H9 (cell line): ENCODE measurements at regions not wholly inside any gene's neighbourhood (a gene's known extent, or its start where the extent isn't known, plus 50 kb on each side); places are given as distances from the start of the nearest gene placed in this dataset.
"Not testable (repeated sequence)": the region's sequence is repeated elsewhere in the genome, so short reads cannot be mapped to it uniquely, and the experiment has no call there.

Experiments
- DNase-seq: peaks from one replicate; pipeline ENCODE4 v3.0.0-alpha.2; 2017
- H2AFZ ChIP-seq: one replicate; pipeline ENCODE4 v1.6.1; 2013; ENCODE audit warnings: mild to moderate bottlenecking, low read length, control low read depth, moderate library complexity
- H2AK5ac ChIP-seq: 2 replicates; pipeline ENCODE4 v1.6.1; 2013; ENCODE audit warnings: low read length, control low read depth, mixed read lengths; ENCODE audit not compliant: insufficient read length
- H2BK120ac ChIP-seq: one replicate; pipeline ENCODE4 v1.6.1; 2013; ENCODE audit warnings: low read depth, mild to moderate bottlenecking, low read length, control low read depth, inconsistent platforms; ENCODE audit not compliant: poor library complexity, severe bottlenecking
- H2BK12ac ChIP-seq: 2 replicates; pipeline ENCODE4 v1.6.1; 2013; ENCODE audit warnings: low read length, control low read depth, mixed read lengths, low read depth; ENCODE audit not compliant: insufficient read length
- H2BK15ac ChIP-seq: 2 replicates; pipeline ENCODE4 v1.6.1; 2013; ENCODE audit warnings: low read depth, low read length, control low read depth
- H2BK20ac ChIP-seq: one replicate; pipeline ENCODE4 v1.6.1; 2013; ENCODE audit warnings: low read depth, mild to moderate bottlenecking, low read length, control low read depth, inconsistent platforms; ENCODE audit not compliant: poor library complexity, severe bottlenecking
- H2BK5ac ChIP-seq: 2 replicates; pipeline ENCODE4 v1.6.1; 2013; ENCODE audit warnings: low read length, control low read depth, mixed read lengths; ENCODE audit not compliant: insufficient read length
- H3K14ac ChIP-seq: 2 replicates; pipeline ENCODE4 v1.6.1; 2013; ENCODE audit warnings: low read length, control low read depth; ENCODE audit not compliant: insufficient read depth
- H3K18ac ChIP-seq: 2 replicates; pipeline ENCODE4 v1.6.1; 2013; ENCODE audit warnings: low read depth, mild to moderate bottlenecking, mixed read lengths, low read length, control low read depth; ENCODE audit not compliant: insufficient read length
- H3K23ac ChIP-seq: 2 replicates; pipeline ENCODE4 v1.6.1; 2013; ENCODE audit warnings: low read length, control low read depth, mixed read lengths, low read depth; ENCODE audit not compliant: insufficient read length
- H3K23me2 ChIP-seq: 2 replicates; pipeline ENCODE4 v1.6.1; 2013; ENCODE audit warnings: low read depth, mild to moderate bottlenecking, mixed read lengths, low read length, control low read depth; ENCODE audit not compliant: insufficient read length, poor library complexity, severe bottlenecking
- H3K27ac ChIP-seq: 2 replicates; pipeline ENCODE4 v1.5.1; 2013; ENCODE audit warnings: low read length, control low read depth, mixed read lengths, low read depth; ENCODE audit not compliant: insufficient read length
- H3K27me3 ChIP-seq: 2 replicates; pipeline ENCODE4 v1.6.1; 2013; ENCODE audit warnings: low read length, control low read depth, inconsistent platforms; ENCODE audit not compliant: insufficient read depth
- H3K4ac ChIP-seq: 2 replicates; pipeline ENCODE4 v1.6.1; 2013; ENCODE audit warnings: low read depth, mild to moderate bottlenecking, control low read depth, inconsistent platforms, low read length, moderate library complexity
- H3K4me1 ChIP-seq: 2 replicates; pipeline ENCODE4 v1.6.1; 2013; ENCODE audit warnings: low read length, control low read depth, inconsistent platforms; ENCODE audit not compliant: insufficient read depth
- H3K4me2 ChIP-seq: 2 replicates; pipeline ENCODE4 v1.6.1; 2013; ENCODE audit warnings: low read length, control low read depth, mixed read lengths; ENCODE audit not compliant: insufficient read length, insufficient read depth
- H3K56ac ChIP-seq: 2 replicates; pipeline ENCODE4 v1.6.1; 2013; ENCODE audit warnings: low read depth, mild to moderate bottlenecking, mixed read lengths, low read length, control low read depth; ENCODE audit not compliant: insufficient read length
- H3K79me1 ChIP-seq: 2 replicates; pipeline ENCODE4 v1.6.1; 2013; ENCODE audit warnings: low read depth, mild to moderate bottlenecking, moderate library complexity, low read length, control low read depth, inconsistent platforms; ENCODE audit not compliant: insufficient read depth, poor library complexity, severe bottlenecking
- H3K79me2 ChIP-seq: 2 replicates; pipeline ENCODE4 v1.6.1; 2013; ENCODE audit warnings: low read length, control low read depth, inconsistent platforms; ENCODE audit not compliant: insufficient read depth
- H3K9ac ChIP-seq: 2 replicates; pipeline ENCODE4 v1.6.1; 2013; ENCODE audit warnings: low read length, control low read depth, mixed read lengths; ENCODE audit not compliant: insufficient read length; ENCODE audit errors: extremely low read depth
- H3K9me3 ChIP-seq: one replicate; pipeline ENCODE4 v1.6.1; 2013; ENCODE audit warnings: low read depth, low read length, inconsistent platforms; ENCODE audit not compliant: control insufficient read depth
- H3T11ph ChIP-seq: one replicate; pipeline ENCODE4 v1.6.1; 2013; ENCODE audit warnings: mild to moderate bottlenecking, low read length, control low read depth, inconsistent platforms
- H4K20me1 ChIP-seq: one replicate; pipeline ENCODE4 v1.6.1; 2013; ENCODE audit not compliant: control insufficient read depth, insufficient read length, insufficient read depth
- H4K5ac ChIP-seq: 2 replicates; pipeline ENCODE4 v1.6.1; 2013; ENCODE audit warnings: low read depth, mild to moderate bottlenecking, mixed read lengths, low read length, control low read depth; ENCODE audit not compliant: insufficient read length
- H4K8ac ChIP-seq: replicated peaks from 2 replicates; pipeline ENCODE4 v1.6.1; 2013; ENCODE audit warnings: low read length, control low read depth, mixed read lengths, low read depth; ENCODE audit not compliant: insufficient read length
- H4K91ac ChIP-seq: 2 replicates; pipeline ENCODE4 v1.6.1; 2013; ENCODE audit warnings: low read depth, mild to moderate bottlenecking, moderate library complexity, mixed read lengths, low read length, control low read depth; ENCODE audit not compliant: insufficient read length
- H3K27ac Mint-ChIP-seq, 3 experiments: 2 replicates in 2 of 3; 3 replicates in 1 of 3; pipeline ENCODE4 v1.8.0; 2020 to 2021; ENCODE audit warnings: mixed read lengths in 3 of 3, mild to moderate bottlenecking in 1 of 3, moderate library complexity in 1 of 3
- H3K27me3 Mint-ChIP-seq: 2 replicates; pipeline ENCODE4 v1.8.0; 2021; ENCODE audit warnings: low read depth, mild to moderate bottlenecking, moderate library complexity, mixed read lengths
- H3K36me3 Mint-ChIP-seq, 3 experiments: 2 replicates in 2 of 3; 3 replicates in 1 of 3; pipeline ENCODE4 v1.8.0; 2020 to 2021; ENCODE audit warnings: low read depth in 3 of 3, mixed read lengths in 3 of 3; ENCODE audit not compliant: insufficient read depth in 1 of 3
- H3K4me1 Mint-ChIP-seq, 2 experiments: 2 replicates each; pipeline ENCODE4 v1.8.0; 2020; ENCODE audit warnings: mixed read lengths in 2 of 2
- H3K4me3 Mint-ChIP-seq, 2 experiments: 2 replicates in 1 of 2; 3 replicates in 1 of 2; pipeline ENCODE4 v1.8.0; 2020 to 2021; ENCODE audit warnings: mild to moderate bottlenecking in 2 of 2, mixed read lengths in 2 of 2, moderate library complexity in 1 of 2
- H3K9me3 Mint-ChIP-seq, 2 experiments: 2 replicates in 1 of 2; 3 replicates in 1 of 2; pipeline ENCODE4 v1.8.0; 2020; ENCODE audit warnings: mild to moderate bottlenecking in 2 of 2, mixed read lengths in 2 of 2, moderate library complexity in 1 of 2
- WGBS: extraction: QIAGEN DNeasy Blood & Tissue Kit; methylation state at CpG from one replicate; pipeline ENCODE4 v1.1.7; 2013; ENCODE audit warnings: missing lambda C conversion rate, low lambda C conversion rate, mixed read lengths; ENCODE audit not compliant: insufficient read length; ENCODE audit errors: extremely low coverage; 5-methylcytosine and 5-hydroxymethylcytosine counted together
- TF ChIP-seq, protein P1 (sequence below): fragments of 200-600 bp; sonication (generic); conservative IDR thresholded peaks from 3 replicates; pipeline ENCODE4 v1.8.0; 2021; ENCODE audit warnings: antibody characterized with exemption, mild to moderate bottlenecking

DNA sequence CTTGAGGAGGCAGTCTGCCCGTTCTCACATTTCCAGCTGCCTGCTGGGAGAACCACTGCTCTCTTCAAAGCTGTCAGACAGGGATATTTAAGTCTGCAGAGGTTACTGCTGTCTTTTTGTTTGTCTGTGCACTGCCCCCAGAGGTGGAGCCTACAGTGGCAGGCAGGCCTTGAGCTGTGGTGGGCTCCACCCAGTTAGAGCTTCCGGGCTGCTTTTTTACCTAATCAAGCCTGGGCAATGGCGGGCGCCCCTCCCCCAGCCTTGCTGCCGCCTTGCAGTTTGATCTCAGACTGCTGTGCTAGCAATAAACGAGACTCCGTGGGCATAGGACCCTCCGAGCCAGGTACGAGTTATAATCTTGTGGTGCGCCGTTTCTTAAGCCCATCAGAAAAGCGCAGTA lies 414.6 kb upstream of the GRIN3A start:
- H3K23ac ChIP-seq, H2BK15ac ChIP-seq, H2BK120ac ChIP-seq, H2BK12ac ChIP-seq, H3K4ac ChIP-seq, H2BK20ac ChIP-seq, H3T11ph ChIP-seq, H3K4me1 Mint-ChIP-seq, H3K27me3 ChIP-seq, H3K27ac ChIP-seq, H4K8ac ChIP-seq, H2BK5ac ChIP-seq, H3K9ac ChIP-seq, H3K4me1 ChIP-seq, H3K18ac ChIP-seq, H3K4me2 ChIP-seq, H3K14ac ChIP-seq, H3K9me3 ChIP-seq, H4K5ac ChIP-seq, H4K91ac ChIP-seq, H2AK5ac ChIP-seq, H3K23me2 ChIP-seq, H3K27me3 Mint-ChIP-seq, H3K79me1 ChIP-seq, H3K79me2 ChIP-seq, H3K56ac ChIP-seq, H4K20me1 ChIP-seq, H2AFZ ChIP-seq: not testable (repeated sequence)
- peaks cover 1 to 12% of the 10 kb centered on the region in 2 experiments; a peak in 3 of 5 replicates for H3K9me3 Mint-ChIP-seq
- peak; percentile 70 for DNase-seq
- H3K27ac Mint-ChIP-seq = peak overlapping the region in 1 of 3 experiments; percentile 22; a peak in 1 of 7 replicates
- peak overlapping the region in 1 of 2 experiments; percentile 26; a peak in 1 of 5 replicates for H3K4me3 Mint-ChIP-seq
- no CpG with 5 or more reads among the region's 12 CpGs for WGBS
- TF ChIP-seq, protein P1, sequence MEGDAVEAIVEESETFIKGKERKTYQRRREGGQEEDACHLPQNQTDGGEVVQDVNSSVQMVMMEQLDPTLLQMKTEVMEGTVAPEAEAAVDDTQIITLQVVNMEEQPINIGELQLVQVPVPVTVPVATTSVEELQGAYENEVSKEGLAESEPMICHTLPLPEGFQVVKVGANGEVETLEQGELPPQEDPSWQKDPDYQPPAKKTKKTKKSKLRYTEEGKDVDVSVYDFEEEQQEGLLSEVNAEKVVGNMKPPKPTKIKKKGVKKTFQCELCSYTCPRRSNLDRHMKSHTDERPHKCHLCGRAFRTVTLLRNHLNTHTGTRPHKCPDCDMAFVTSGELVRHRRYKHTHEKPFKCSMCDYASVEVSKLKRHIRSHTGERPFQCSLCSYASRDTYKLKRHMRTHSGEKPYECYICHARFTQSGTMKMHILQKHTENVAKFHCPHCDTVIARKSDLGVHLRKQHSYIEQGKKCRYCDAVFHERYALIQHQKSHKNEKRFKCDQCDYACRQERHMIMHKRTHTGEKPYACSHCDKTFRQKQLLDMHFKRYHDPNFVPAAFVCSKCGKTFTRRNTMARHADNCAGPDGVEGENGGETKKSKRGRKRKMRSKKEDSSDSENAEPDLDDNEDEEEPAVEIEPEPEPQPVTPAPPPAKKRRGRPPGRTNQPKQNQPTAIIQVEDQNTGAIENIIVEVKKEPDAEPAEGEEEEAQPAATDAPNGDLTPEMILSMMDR = peak; percentile 34; the same call in 2 of the 3 replicates
- peaks cover 0 to 12% (median 0%) of the 10 kb centered on the region in 3 experiments; a peak in 2 of 7 replicates for H3K36me3 Mint-ChIP-seq
